HCT116 (cell line): ENCODE measurements at regions not wholly inside any gene's neighbourhood (a gene's known extent, or its start where the extent isn't known, plus 50 kb on each side); places are given as distances from the start of the nearest gene placed in this dataset.
"Not testable (repeated sequence)": the region's sequence is repeated elsewhere in the genome, so short reads cannot be mapped to it uniquely, and the experiment has no call there.

ENCODE experiments used
- ATAC-seq: fragments of 200-7000 bp; cut with Tn5 transposase; 2 replicates; pipeline ENCODE4 v1.9.1; 2020; ENCODE audit warnings: mild to moderate bottlenecking, moderate library complexity
- BruUV-seq: library from RNA; stranded (reverse); fragments of 400-500 nt; replicated peaks from 2 replicates; lab custom pipeline; 2021; lab: Mats Ljungman, UMichigan
- CTCF ChIA-PET: fragments of 300-600 bp; sonication (Branson Sonifier 250); formaldehyde crosslinking; loops from one replicate; lab custom pipeline; 2021; ENCODE audit warnings: antibody characterized with exemption; lab: Charles Lee
- POLR2A ChIA-PET: fragments of 300-600, 350-600 bp; sonication (Branson Sonifier 250); formaldehyde crosslinking; loops from one replicate; lab custom pipeline; 2021; ENCODE audit warnings: antibody characterized with exemption; lab: Charles Lee
- RAD21 ChIA-PET, 2 experiments: fragments of 300-600 bp; sonication (Branson Sonifier 250); formaldehyde crosslinking; loops; one replicate each; lab custom pipeline; 2023; ENCODE audit warnings: low total read pairs in 2 of 2; ENCODE audit not compliant: uncharacterized antibody in 2 of 2, unreplicated experiment in 2 of 2, low non-redundant PET in 1 of 2; lab: Charles Lee
- DNase-seq: peaks from one replicate; pipeline ENCODE4 v3.0.0-alpha.2; 2010; ENCODE audit warnings: low read depth, low spot score
- H2AFZ ChIP-seq: fragments of 200-600 bp; shearing (Covaris generic), sonication (generic); 2 replicates; pipeline ENCODE4 v1.6.1; 2017; ENCODE audit warnings: low read depth, mixed run types, mixed read lengths, antibody characterized with exemption, low read length; ENCODE audit not compliant: poor library complexity, severe bottlenecking
- H3K27ac ChIP-seq: 2 replicates; pipeline ENCODE4 v1.5.1; 2012; ENCODE audit warnings: low read depth, low read length
- H3K27me3 ChIP-seq: fragments of 200-600 bp; sonication (generic); 2 replicates; pipeline ENCODE4 v1.6.1; 2016; ENCODE audit warnings: mixed run types, low read length, mixed read lengths; ENCODE audit not compliant: insufficient read depth
- H3K36me3 ChIP-seq, 2 experiments: fragments of 200-500 bp in 1 of 2; fragments of 200-600 bp in 1 of 2; sonication (Bioruptor generic) in 1 of 2; sonication (generic) in 1 of 2; 2 replicates each; pipeline versions ENCODE4 v1.5.1 to v1.6.1; 2014 to 2016; ENCODE audit warnings: low read length in 2 of 2, inconsistent platforms in 1 of 2, mixed read lengths in 1 of 2, mixed run types in 1 of 2; ENCODE audit not compliant: insufficient read depth in 2 of 2, control insufficient read depth in 1 of 2
- H3K4me1 ChIP-seq, 2 experiments: fragments of 200-600 bp in 1 of 2; sonication (generic) in 1 of 2; 2 replicates each; pipeline versions ENCODE4 v1.5.1 to v1.6.1; 2012 to 2017; ENCODE audit warnings: low read length in 2 of 2, inconsistent platforms in 1 of 2, mild to moderate bottlenecking in 1 of 2, mixed read lengths in 1 of 2, mixed run types in 1 of 2, moderate library complexity in 1 of 2; ENCODE audit not compliant: insufficient read depth in 2 of 2, control insufficient read depth in 1 of 2
- H3K4me2 ChIP-seq: fragments of 200-600 bp; sonication (generic); 2 replicates; pipeline ENCODE4 v1.6.1; 2017; ENCODE audit warnings: mixed run types, low read length, mixed read lengths
- H3K4me3 ChIP-seq, 2 experiments: fragments of 200-600 bp in 1 of 2; sonication (generic) in 1 of 2; replicated peaks in 1 of 2; 2 replicates each; pipeline ENCODE4 v1.5.1; 2011 to 2016; ENCODE audit warnings: low read length in 2 of 2, control low read depth in 1 of 2, low read depth in 1 of 2, mild to moderate bottlenecking in 1 of 2, mixed read lengths in 1 of 2, mixed run types in 1 of 2
- H3K79me2 ChIP-seq: fragments of 200-600 bp; sonication (generic); 2 replicates; pipeline ENCODE4 v1.6.1; 2017; ENCODE audit warnings: mild to moderate bottlenecking, mixed run types, low read length, moderate library complexity, mixed read lengths; ENCODE audit not compliant: insufficient read depth
- H3K9ac ChIP-seq: fragments of 200-600 bp; sonication (generic); 2 replicates; pipeline ENCODE4 v1.6.1; 2016; ENCODE audit warnings: low read length, mixed read lengths
- H3K9me2 ChIP-seq: fragments of 200-600 bp; sonication (generic), shearing (Covaris generic); 2 replicates; pipeline ENCODE4 v1.6.1; 2017; ENCODE audit warnings: mixed run types, mild to moderate bottlenecking, moderate library complexity; ENCODE audit not compliant: insufficient read depth
- H3K9me3 ChIP-seq, 2 experiments: fragments of 200-500 bp in 1 of 2; fragments of 200-600 bp in 1 of 2; sonication (Bioruptor generic) in 1 of 2; sonication (generic) in 1 of 2; 2 replicates each; pipeline ENCODE4 v1.6.1; 2014 to 2017; ENCODE audit warnings: low read length in 2 of 2, mixed read lengths in 2 of 2, inconsistent platforms in 1 of 2, low read depth in 1 of 2, mild to moderate bottlenecking in 1 of 2, mixed run types in 1 of 2, moderate library complexity in 1 of 2; ENCODE audit not compliant: control insufficient read depth in 1 of 2, insufficient read depth in 1 of 2
- H4K20me1 ChIP-seq: fragments of 200-600 bp; sonication (generic), shearing (Covaris generic); 2 replicates; pipeline ENCODE4 v1.6.1; 2017; ENCODE audit warnings: mixed run types, mild to moderate bottlenecking, moderate library complexity; ENCODE audit not compliant: insufficient read depth
- EZH2 ChIP-seq: fragments of 200-600 bp; sonication (generic); IDR thresholded peaks from 2 replicates; pipeline ENCODE4 v1.6.1; 2017; ENCODE audit warnings: antibody characterized with exemption, mixed run types
- EZH2phosphoT487 ChIP-seq: fragments of 200-600 bp; IDR thresholded peaks from 2 replicates; pipeline ENCODE4 v1.6.1; 2018; ENCODE audit warnings: antibody characterized with exemption, borderline replicate concordance
- POLR2A ChIP-seq: IDR thresholded peaks from 2 replicates; pipeline ENCODE4 v1.7.0; 2011; ENCODE audit warnings: borderline replicate concordance; ENCODE audit not compliant: insufficient read depth, insufficient read length; ENCODE audit errors: extremely low read depth
- SP1 ChIP-seq: IDR thresholded peaks from 2 replicates; pipeline ENCODE4 v1.6.1; 2012; ENCODE audit warnings: low read depth
- SRF ChIP-seq: IDR thresholded peaks from 2 replicates; pipeline ENCODE4 v1.6.1; 2012; ENCODE audit warnings: low read depth
- YY1 ChIP-seq: IDR thresholded peaks from 2 replicates; pipeline ENCODE4 v1.6.1; 2011; ENCODE audit warnings: low read length, low read depth, moderate library complexity, mild to moderate bottlenecking; ENCODE audit not compliant: insufficient replicate concordance; ENCODE audit errors: extremely low read depth
- intact Hi-C: fragments of 100-400 bp; cut with micrococcal nuclease; formaldehyde crosslinking; loops from 2 replicates; pipeline ENCODE4 v1.10.0; 2022
- TF ChIP-seq, protein P1 (sequence below): IDR thresholded peaks from 2 replicates; pipeline ENCODE4 v1.6.1; 2012

DNA sequence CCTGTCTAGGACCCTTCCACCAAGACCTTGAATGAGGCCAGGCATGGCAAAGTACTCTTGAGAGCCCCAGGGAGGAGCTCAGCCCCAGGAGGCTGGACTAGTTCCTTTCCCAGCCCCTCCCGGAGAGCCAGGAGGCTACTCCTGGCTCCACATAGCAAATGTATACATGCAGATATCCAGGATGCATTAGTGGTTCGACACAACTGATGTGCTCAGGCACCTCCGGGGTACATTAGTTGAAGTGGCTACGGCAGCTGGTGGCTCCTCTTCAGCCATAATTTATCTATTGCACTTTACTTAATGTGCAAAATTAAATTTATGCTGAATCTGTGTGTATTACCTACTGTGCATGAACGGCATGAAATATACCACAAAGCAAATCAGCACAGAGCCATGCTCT lies 182.8 kb upstream of the MEIS1 start:
- Histone ChIP-seq H2AFZ (no peak overlapping the region), H3K9me3 (no peaks in the 10 kb centered on the region), H3K9me2 (no peaks in the 10 kb centered on the region), H3K4me3 (no peak overlapping the region), H3K79me2 (no peaks in the 10 kb centered on the region), H4K20me1 (no peaks in the 10 kb centered on the region), H3K4me2 (no peak overlapping the region), H3K27me3 (peaks cover 4% of the 10 kb centered on the region; the same call in 1 of the 2 replicates), H3K27ac (no peak overlapping the region), H3K36me3 (no peaks in the 10 kb centered on the region), H3K4me1 (no peaks in the 10 kb centered on the region), H3K9ac (no peak overlapping the region)
- no peak for DNase-seq
- ATAC-seq = no peak
- intact Hi-C loops = no loop called here
- TF ChIP-seq EZH2 = no peak
- TF ChIP-seq SP1 = no peak
- BruUV-seq = no TSS peak
- POLR2A ChIA-PET = no interaction called here
- CTCF ChIA-PET = no interaction called here
- RAD21 ChIA-PET = no interaction called here

DNA sequence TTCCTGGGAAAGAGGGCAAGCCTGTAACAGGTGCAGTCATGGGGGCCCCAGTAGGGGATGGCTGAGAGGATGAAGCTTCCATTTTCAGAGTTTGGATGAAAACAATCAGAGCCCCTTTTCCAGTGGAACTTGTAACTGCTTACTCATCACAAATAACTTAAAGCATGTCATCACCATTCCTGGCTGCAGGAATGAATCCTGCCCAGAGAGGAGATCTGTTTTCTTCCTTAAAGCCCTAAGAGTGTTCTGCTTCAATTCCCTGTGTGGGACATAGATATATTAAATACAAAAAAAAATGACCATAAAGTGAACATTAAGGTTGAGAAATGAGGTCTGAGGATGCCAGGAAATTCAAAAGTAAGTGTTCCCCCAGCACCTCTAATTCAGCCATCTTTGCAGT lies 183.4 kb upstream of the MEIS1 start:
- BruUV-seq = no TSS peak
- Histone ChIP-seq H3K4me2 (no peak overlapping the region), H3K4me1 (no peaks in the 10 kb centered on the region), H3K79me2 (no peaks in the 10 kb centered on the region), H3K4me3 (no peak overlapping the region), H3K36me3 (no peaks in the 10 kb centered on the region), H3K9me3 (no peaks in the 10 kb centered on the region), H3K9me2 (no peaks in the 10 kb centered on the region), H3K27me3 (peaks cover 4% of the 10 kb centered on the region; the same call in 1 of the 2 replicates), H3K27ac (no peak overlapping the region), H3K9ac (no peak overlapping the region), H2AFZ (no peak overlapping the region), H4K20me1 (no peaks in the 10 kb centered on the region)
- no peak for ATAC-seq
- TF ChIP-seq POLR2A = no peak
- TF ChIP-seq SRF = no peak
- TF ChIP-seq EZH2phosphoT487 = no peak
- TF ChIP-seq, protein P1, sequence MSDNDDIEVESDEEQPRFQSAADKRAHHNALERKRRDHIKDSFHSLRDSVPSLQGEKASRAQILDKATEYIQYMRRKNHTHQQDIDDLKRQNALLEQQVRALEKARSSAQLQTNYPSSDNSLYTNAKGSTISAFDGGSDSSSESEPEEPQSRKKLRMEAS = no peak
- no peak for TF ChIP-seq YY1
- RAD21 ChIA-PET = no interaction called here
- POLR2A ChIA-PET = no interaction called here
- CTCF ChIA-PET = no interaction called here
- no peak for DNase-seq
- intact Hi-C loops = no loop called here

DNA sequence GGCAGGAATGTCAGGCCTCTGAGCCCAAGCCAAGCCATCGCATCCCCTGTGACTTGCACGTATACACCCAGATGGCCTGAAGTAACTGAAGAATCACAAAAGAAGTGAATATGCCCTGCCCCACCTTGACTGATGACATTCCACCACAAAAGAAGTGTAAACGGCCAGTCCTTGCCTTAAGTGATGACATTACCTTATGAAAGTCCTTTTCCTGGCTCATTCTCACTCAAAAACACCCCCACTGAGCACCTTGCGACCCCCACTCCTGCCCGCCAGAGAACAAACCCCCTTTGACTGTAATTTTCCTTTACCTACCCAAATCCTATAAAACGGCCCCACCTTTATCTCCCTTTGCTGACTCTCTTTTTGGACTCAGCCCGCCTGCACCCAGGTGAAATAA lies 185.8 kb upstream of the MEIS1 start:
- RAD21 ChIA-PET, H3K27ac ChIP-seq, H3K4me1 ChIP-seq, H3K4me2 ChIP-seq, H3K27me3 ChIP-seq, H3K9me3 ChIP-seq, H2AFZ ChIP-seq, H3K79me2 ChIP-seq, H4K20me1 ChIP-seq, H3K4me3 ChIP-seq, ATAC-seq, intact Hi-C loops, H3K9ac ChIP-seq, H3K9me2 ChIP-seq, BruUV-seq, CTCF ChIA-PET, H3K36me3 ChIP-seq, DNase-seq, POLR2A ChIA-PET: not testable (repeated sequence)

DNA sequence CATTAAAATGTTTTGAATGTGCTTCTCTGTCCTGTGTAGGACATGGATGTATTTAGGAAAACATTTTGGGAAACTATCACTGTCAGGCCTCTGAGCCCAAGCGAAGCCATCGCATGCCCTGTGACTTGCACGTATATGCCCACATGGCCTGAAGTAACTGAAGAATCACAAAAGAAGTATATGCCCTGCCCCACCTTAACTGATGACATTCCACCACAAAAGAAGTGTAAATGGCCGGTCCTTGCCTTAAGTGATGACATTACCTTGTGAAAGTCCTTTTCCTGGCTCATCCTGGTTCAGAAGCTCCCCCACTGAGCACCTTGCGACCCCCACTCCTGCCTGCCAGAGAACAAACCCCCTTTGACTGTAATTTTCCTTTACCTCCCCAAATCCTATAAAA lies 191.1 kb upstream of the MEIS1 start:
- DNase-seq, BruUV-seq, CTCF ChIA-PET, RAD21 ChIA-PET, H3K27ac ChIP-seq, intact Hi-C loops, H3K79me2 ChIP-seq, H3K9ac ChIP-seq, ATAC-seq, H3K9me2 ChIP-seq, H2AFZ ChIP-seq, H3K4me1 ChIP-seq, H3K36me3 ChIP-seq, H3K9me3 ChIP-seq, H3K4me3 ChIP-seq, POLR2A ChIA-PET, H3K4me2 ChIP-seq, H4K20me1 ChIP-seq: not testable (repeated sequence)
- peaks cover 14% of the 10 kb centered on the region for H3K27me3 ChIP-seq
